ENCODE measurements at regions not wholly inside any gene's neighbourhood (a gene's known extent, or its start where the extent isn't known, plus 50 kb on each side); places are given as distances from the start of the nearest gene placed in this dataset.

- TF ChIP-seq, protein P1, sequence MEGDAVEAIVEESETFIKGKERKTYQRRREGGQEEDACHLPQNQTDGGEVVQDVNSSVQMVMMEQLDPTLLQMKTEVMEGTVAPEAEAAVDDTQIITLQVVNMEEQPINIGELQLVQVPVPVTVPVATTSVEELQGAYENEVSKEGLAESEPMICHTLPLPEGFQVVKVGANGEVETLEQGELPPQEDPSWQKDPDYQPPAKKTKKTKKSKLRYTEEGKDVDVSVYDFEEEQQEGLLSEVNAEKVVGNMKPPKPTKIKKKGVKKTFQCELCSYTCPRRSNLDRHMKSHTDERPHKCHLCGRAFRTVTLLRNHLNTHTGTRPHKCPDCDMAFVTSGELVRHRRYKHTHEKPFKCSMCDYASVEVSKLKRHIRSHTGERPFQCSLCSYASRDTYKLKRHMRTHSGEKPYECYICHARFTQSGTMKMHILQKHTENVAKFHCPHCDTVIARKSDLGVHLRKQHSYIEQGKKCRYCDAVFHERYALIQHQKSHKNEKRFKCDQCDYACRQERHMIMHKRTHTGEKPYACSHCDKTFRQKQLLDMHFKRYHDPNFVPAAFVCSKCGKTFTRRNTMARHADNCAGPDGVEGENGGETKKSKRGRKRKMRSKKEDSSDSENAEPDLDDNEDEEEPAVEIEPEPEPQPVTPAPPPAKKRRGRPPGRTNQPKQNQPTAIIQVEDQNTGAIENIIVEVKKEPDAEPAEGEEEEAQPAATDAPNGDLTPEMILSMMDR (IDR thresholded peaks at IDR 0.05), result no peak
- TF ChIP-seq POLR2A (IDR thresholded peaks at IDR 0.05), result no peak
Measured at GRCh38 chr12:13777374-13777773, 204.0 kb downstream of the GRIN2B start.
